ENCODE measurements at regions not wholly inside any gene's neighbourhood (a gene's known extent, or its start where the extent isn't known, plus 50 kb on each side); places are given as distances from the start of the nearest gene placed in this dataset.

DNA sequence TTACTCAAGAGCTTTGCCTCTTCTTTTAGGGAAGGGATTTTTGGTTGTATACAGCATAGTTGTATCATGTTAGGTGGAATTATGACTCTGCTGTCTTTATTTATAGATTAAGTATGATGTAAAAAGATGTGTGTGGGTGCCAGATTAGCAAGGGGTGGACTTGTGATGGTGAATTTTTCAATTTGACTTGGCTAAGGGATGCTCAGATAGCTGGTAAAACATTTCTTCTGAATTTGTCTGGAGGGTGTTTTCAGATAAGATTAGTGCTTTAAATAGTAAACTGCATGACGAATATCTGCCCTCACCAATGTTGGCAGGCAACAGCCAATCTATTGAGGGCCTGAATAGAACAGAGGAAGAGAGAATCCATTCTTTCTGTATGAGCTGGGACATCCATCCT, 173.3 kb upstream of the TNFAIP3 start:
- no peaks in the 10 kb centered on the region for H3K4me1 ChIP-seq
- TF ChIP-seq POLR2A (IDR thresholded peaks at IDR 0.05), result no peak
- no peaks in the 10 kb centered on the region for H3K9me3 ChIP-seq
- intact Hi-C loops (cut with DNase I), result loop anchor here in 1 of 2 donors (10.0 kb wide), 1 partner anchor 161 kb away; no protein-coding TSS in a partner anchor
- no peak overlapping the region for H3K4me3 ChIP-seq
- H3K36me3 ChIP-seq, result no peaks in the 10 kb centered on the region
- ATAC-seq (no peak), DNase-seq (no peak)
- H3K27me3 ChIP-seq, result no peaks in the 10 kb centered on the region
- H3K27ac ChIP-seq, result no peak overlapping the region
- WGBS (ENCODE audit: insufficient coverage, low coverage, low lambda C conversion rate, missing lambda C conversion rate), result no CpG with 5 or more reads among the region's 1 CpG

DNA sequence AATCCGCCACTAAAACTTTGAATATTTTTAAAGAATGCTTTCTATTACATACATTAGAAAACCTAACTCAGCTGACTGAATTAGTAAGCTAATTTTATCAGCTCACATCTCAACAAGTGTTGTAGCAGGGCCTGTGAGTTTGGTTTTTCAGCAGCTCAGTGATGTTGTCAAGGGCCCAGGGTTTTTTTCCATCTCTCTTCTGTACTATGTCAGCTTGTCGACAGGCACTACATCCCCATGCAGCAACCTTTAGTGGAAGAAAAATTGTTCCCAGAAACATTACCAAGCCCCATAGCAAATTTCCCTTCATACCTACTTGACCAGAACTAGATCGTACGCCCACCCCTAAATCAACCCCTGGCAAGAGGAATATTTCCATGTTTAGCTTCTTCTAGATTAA, 170.3 kb upstream of the TNFAIP3 start:
- Histone ChIP-seq H3K4me3 (no peak overlapping the region), H3K9me3 (no peaks in the 10 kb centered on the region), H3K27me3 (no peaks in the 10 kb centered on the region), H3K36me3 (no peaks in the 10 kb centered on the region), H3K27ac (no peak overlapping the region), H3K4me1 (no peaks in the 10 kb centered on the region)
- intact Hi-C loops (cut with DNase I), result loop anchor here in 1 of 2 donors (10.0 kb wide), 1 partner anchor 158 kb away; no protein-coding TSS in a partner anchor
- WGBS (ENCODE audit: insufficient coverage, low coverage, low lambda C conversion rate, missing lambda C conversion rate), result 92% methylated on average over 3 of the region's 4 CpGs
- no peak for TF ChIP-seq POLR2A (IDR thresholded peaks at IDR 0.05)
- TF ChIP-seq, protein P1, sequence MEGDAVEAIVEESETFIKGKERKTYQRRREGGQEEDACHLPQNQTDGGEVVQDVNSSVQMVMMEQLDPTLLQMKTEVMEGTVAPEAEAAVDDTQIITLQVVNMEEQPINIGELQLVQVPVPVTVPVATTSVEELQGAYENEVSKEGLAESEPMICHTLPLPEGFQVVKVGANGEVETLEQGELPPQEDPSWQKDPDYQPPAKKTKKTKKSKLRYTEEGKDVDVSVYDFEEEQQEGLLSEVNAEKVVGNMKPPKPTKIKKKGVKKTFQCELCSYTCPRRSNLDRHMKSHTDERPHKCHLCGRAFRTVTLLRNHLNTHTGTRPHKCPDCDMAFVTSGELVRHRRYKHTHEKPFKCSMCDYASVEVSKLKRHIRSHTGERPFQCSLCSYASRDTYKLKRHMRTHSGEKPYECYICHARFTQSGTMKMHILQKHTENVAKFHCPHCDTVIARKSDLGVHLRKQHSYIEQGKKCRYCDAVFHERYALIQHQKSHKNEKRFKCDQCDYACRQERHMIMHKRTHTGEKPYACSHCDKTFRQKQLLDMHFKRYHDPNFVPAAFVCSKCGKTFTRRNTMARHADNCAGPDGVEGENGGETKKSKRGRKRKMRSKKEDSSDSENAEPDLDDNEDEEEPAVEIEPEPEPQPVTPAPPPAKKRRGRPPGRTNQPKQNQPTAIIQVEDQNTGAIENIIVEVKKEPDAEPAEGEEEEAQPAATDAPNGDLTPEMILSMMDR (IDR thresholded peaks at IDR 0.05), result no peak
- DNase-seq (no peak), ATAC-seq (no peak)

DNA sequence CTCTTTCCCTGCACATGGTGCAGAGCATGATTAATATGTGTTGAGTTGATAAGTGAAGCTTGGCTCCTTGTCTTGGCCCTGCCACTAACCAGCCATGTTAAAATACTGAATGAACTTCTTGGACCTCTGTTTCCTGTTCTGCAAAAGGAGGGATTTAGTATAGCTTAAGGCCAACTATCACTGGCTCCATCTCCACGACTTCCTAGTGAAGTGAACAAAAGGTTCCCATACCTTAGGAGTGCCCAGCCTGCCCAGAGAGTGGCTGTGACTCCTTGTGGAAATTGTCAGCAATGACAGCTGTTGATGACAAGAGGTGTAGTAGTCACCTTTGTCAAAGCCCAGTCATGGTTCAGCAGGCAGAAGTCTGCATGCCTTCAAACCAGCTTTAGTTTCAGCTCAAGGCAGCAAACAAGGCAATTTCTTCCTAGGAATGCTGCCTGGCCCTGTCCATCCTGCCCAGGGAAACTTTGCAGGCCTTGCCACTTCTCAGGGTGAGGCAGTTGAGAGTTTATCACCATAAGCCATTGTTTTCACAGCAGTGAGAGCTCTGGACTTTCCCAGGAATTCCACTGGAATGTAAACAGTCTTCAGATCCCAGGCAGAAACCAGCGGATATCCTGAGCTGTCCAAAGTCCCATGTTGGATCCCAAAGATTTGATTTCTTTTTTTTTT, 169.7 kb upstream of the TNFAIP3 start:
- no peak for DNase-seq
- Histone ChIP-seq H3K4me1 (no peaks in the 10 kb centered on the region), H3K4me3 (no peak overlapping the region), H3K27me3 (no peaks in the 10 kb centered on the region), H3K27ac (no peak overlapping the region), H3K9me3 (no peaks in the 10 kb centered on the region), H3K36me3 (no peaks in the 10 kb centered on the region)
- intact Hi-C loops (cut with DNase I), result loop anchor here in 1 of 2 donors (10.0 kb wide), 1 partner anchor 157 kb away; no protein-coding TSS in a partner anchor
- WGBS (ENCODE audit: insufficient coverage, low coverage, low lambda C conversion rate, missing lambda C conversion rate), result 22% methylated on average over 2 of the region's 2 CpGs
- TF ChIP-seq, protein P1 (IDR thresholded peaks at IDR 0.05), result no peak
- TF ChIP-seq POLR2A (IDR thresholded peaks at IDR 0.05), result no peak
- ATAC-seq, result peak; percentile 56 to 74 (median 72)

DNA sequence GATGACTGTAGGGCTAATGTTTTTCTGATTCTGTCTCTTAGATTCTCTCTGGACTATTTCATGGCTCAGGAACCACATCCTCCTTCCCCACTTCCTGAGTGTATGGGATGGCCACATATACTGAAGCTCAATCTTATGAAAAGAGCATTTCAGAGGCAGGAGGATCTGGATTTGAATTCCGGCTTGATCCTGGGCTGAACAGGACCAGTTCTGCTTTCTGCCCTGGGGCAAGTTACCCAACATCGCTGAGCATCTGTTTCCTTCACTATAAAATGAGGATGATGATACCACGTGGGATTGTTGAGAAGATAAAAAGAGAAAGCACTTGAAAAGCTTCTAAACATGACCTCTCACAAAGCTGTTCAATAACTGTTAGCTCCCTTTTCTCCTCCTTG, 168.4 kb upstream of the TNFAIP3 start:
- TF ChIP-seq, protein P1 (IDR thresholded peaks at IDR 0.05), result no peak
- no peak for TF ChIP-seq POLR2A (IDR thresholded peaks at IDR 0.05)

DNA sequence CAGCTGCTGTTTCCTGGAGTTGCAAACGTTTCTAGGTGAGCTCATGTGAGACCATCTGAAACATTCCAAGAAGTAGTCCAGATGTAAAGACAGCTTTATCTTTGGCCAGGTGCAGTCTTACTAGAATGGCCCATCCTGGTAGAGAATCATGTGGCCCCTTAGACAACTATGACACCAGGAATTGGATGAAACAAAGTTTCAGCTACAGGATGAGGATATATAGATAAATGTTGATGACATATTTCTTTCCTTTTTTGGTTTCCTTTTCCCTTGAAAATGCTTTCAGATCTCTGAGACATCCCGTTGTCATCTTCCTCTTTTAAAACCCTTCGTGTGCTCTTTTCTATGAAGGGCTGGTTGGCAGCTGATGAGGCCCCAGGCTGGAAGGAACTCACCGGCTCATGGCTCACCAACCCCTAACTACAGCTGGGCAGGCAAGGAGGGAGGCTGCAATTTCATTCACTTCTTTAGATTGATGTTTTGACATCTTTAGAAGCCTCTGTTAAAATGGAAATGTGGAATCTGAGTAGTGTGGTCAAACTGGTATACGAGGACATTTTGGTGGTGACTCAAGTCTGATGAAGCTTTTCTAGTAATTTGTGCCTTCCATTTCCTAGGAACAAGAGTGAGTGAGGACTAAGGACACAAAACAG, 167.9 kb upstream of the TNFAIP3 start:
- Histone ChIP-seq H3K9me3 (no peaks in the 10 kb centered on the region), H3K4me3 (no peak overlapping the region), H3K36me3 (no peaks in the 10 kb centered on the region), H3K27me3 (no peaks in the 10 kb centered on the region), H3K4me1 (no peaks in the 10 kb centered on the region), H3K27ac (no peak overlapping the region)
- intact Hi-C loops (cut with DNase I), result loop anchor here in 1 of 2 donors (10.0 kb wide), 1 partner anchor 156 kb away; no protein-coding TSS in a partner anchor
- ATAC-seq, result peak; percentile 23 to 56 (median 50)
- TF ChIP-seq, protein P1 (IDR thresholded peaks at IDR 0.05), result no peak
- TF ChIP-seq POLR2A (IDR thresholded peaks at IDR 0.05), result no peak
- no peak for DNase-seq
- WGBS (ENCODE audit: insufficient coverage, low coverage, low lambda C conversion rate, missing lambda C conversion rate), result 43% methylated on average over 5 of the region's 5 CpGs

More for the DNA sequence above, 168.4 kb upstream of the TNFAIP3 start:
- intact Hi-C loops (cut with DNase I), result loop anchor here in 1 of 2 donors (10.0 kb wide), 1 partner anchor 156 kb away; no protein-coding TSS in a partner anchor
- ATAC-seq, result peak; percentile 35 to 55 (median 42)
- H3K9me3 ChIP-seq, result no peaks in the 10 kb centered on the region
- H3K27ac ChIP-seq, result no peak overlapping the region
- no peak for DNase-seq
- H3K36me3 ChIP-seq, result no peaks in the 10 kb centered on the region
- no peaks in the 10 kb centered on the region for H3K4me1 ChIP-seq
- H3K27me3 ChIP-seq, result no peaks in the 10 kb centered on the region
- H3K4me3 ChIP-seq, result no peak overlapping the region
- 57% methylated on average over 3 of the region's 3 CpGs for WGBS (ENCODE audit: insufficient coverage, low coverage, low lambda C conversion rate, missing lambda C conversion rate)

Measured in right lobe of liver (tissue), 6 donors.